ENCODE measurements at regions not wholly inside any gene's neighbourhood (a gene's known extent, or its start where the extent isn't known, plus 50 kb on each side); places are given as distances from the start of the nearest gene placed in this dataset.

DNA sequence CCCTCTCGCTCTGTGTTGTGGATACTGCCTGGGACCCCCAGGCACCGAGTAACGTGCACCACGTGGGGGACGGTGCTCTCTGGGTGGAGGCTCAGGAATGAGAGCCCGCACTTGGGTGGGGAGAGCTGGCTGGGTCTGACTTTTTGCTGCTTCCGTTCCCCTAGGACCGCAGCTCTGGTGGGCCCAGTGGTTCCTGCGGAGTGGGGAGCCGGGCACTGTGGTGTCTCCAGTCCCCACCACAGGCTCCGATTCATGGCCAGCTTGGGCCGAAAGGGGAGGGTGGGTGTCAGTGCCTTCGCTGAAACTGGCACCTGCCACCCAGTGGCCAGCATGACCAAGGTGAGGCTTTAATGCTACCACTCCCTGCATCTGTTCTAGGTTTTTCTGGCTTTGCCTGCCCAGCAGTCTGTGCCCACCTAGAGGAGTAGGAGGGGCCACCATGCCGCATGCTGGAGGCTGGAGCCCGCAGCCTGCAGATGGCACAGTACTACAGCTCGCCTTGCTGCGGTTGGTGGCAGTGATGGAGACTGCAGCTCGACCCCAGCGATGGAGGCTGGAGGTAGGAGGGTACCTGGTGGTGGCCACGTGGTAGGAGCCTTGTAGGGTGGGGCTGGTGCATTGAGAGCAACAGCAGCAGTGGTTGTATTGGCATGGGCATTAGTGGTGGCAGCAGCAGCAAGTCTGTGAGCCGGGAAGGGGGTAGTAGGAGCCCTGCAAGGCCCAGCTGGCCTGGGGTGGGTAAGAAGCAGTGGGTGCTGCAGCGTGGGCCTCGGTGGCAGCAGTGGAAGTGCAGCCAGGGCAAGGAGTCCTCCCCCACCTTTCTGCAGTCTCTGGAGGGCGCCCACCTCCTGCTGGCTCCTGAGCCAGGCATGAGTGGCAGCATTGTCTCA, 118.8 kb upstream of the VPREB1 start:
- Histone ChIP-seq H3K9ac (ENCODE audit: low read depth in 1 of 2, low read length in 2 of 2) (no peak overlapping the region), H3K36me3 (ENCODE audit: control insufficient read depth in 4 of 4, insufficient read depth in 3 of 4, low read depth in 1 of 4, low read length in 3 of 4) (no peaks in the 10 kb centered on the region), H3K27ac (ENCODE audit: low read depth in 1 of 2, low read length in 2 of 2) (no peak overlapping the region), H3K9me3 (ENCODE audit: control insufficient read depth in 4 of 4, low read length in 3 of 4) (no peaks in the 10 kb centered on the region), H3K4me3 (ENCODE audit: low read depth in 1 of 3, low read length in 3 of 3) (no peak overlapping the region), H3K27me3 (ENCODE audit: control insufficient read depth in 4 of 4, insufficient read depth in 4 of 4, low read length in 3 of 4) (no peaks in the 10 kb centered on the region), H3K4me1 (ENCODE audit: control insufficient read depth in 4 of 4, insufficient read depth in 4 of 4, low read length in 3 of 4) (no peaks in the 10 kb centered on the region)
- WGBS = 85% methylated on average over 24 of the region's 24 CpGs
- DNase-seq (ENCODE audit: low spot score) = no peak
- TF ChIP-seq GABPA (IDR thresholded peaks at IDR 0.05 in 1 of 2, conservative IDR thresholded peaks at IDR 0.05 in 1 of 2) = no peak
- no peak for TF ChIP-seq FOXA1 (IDR thresholded peaks at IDR 0.05)
- TF ChIP-seq, protein P1, sequence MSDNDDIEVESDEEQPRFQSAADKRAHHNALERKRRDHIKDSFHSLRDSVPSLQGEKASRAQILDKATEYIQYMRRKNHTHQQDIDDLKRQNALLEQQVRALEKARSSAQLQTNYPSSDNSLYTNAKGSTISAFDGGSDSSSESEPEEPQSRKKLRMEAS (IDR thresholded peaks at IDR 0.05) = no peak
- no peak for TF ChIP-seq FOXA2 (IDR thresholded peaks at IDR 0.05)
- no peak for TF ChIP-seq HNF4A (conservative IDR thresholded peaks at IDR 0.05)
- TF ChIP-seq TAF1 (conservative IDR thresholded peaks at IDR 0.05) = no peak
- no peak for TF ChIP-seq HNF4G (IDR thresholded peaks at IDR 0.05)
- TF ChIP-seq ZBTB33 (IDR thresholded peaks at IDR 0.05) = no peak
- no peak for TF ChIP-seq EGR1 (IDR thresholded peaks at IDR 0.05; ENCODE audit: low read depth in 2 of 2)
- TF ChIP-seq RAD21 (IDR thresholded peaks at IDR 0.05) = no peak
- TF ChIP-seq REST (IDR thresholded peaks at IDR 0.05) = no peak
- no peak for TF ChIP-seq RXRA (IDR thresholded peaks at IDR 0.05)
- TF ChIP-seq NR2F2 (IDR thresholded peaks at IDR 0.05) = no peak
- no peak for TF ChIP-seq YY1 (IDR thresholded peaks at IDR 0.05)
- TF ChIP-seq, protein P2, sequence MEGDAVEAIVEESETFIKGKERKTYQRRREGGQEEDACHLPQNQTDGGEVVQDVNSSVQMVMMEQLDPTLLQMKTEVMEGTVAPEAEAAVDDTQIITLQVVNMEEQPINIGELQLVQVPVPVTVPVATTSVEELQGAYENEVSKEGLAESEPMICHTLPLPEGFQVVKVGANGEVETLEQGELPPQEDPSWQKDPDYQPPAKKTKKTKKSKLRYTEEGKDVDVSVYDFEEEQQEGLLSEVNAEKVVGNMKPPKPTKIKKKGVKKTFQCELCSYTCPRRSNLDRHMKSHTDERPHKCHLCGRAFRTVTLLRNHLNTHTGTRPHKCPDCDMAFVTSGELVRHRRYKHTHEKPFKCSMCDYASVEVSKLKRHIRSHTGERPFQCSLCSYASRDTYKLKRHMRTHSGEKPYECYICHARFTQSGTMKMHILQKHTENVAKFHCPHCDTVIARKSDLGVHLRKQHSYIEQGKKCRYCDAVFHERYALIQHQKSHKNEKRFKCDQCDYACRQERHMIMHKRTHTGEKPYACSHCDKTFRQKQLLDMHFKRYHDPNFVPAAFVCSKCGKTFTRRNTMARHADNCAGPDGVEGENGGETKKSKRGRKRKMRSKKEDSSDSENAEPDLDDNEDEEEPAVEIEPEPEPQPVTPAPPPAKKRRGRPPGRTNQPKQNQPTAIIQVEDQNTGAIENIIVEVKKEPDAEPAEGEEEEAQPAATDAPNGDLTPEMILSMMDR (IDR thresholded peaks at IDR 0.05; ENCODE audit: low read depth, low read length, missing input control) = no peak
- TF ChIP-seq, protein P3, sequence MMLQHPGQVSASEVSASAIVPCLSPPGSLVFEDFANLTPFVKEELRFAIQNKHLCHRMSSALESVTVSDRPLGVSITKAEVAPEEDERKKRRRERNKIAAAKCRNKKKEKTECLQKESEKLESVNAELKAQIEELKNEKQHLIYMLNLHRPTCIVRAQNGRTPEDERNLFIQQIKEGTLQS (IDR thresholded peaks at IDR 0.05) = no peak
- TF ChIP-seq SP1 (IDR thresholded peaks at IDR 0.05) = no peak
